IMR-90 (cell line): ENCODE measurements at regions not wholly inside any gene's neighbourhood (a gene's known extent, or its start where the extent isn't known, plus 50 kb on each side); places are given as distances from the start of the nearest gene placed in this dataset.
"Not testable (repeated sequence)": the region's sequence is repeated elsewhere in the genome, so short reads cannot be mapped to it uniquely, and the experiment has no call there.

Experiments
- ATAC-seq: fragments of 200-7000 bp; cut with Tn5 transposase; 2 replicates; pipeline ENCODE4 v1.9.1; 2020; ENCODE audit warnings: low read depth, mild to moderate bottlenecking, moderate library complexity
- BruUV-seq: library from RNA; stranded (reverse); fragments of 400-500 nt; replicated peaks from 2 replicates; lab custom pipeline; 2021; lab: Mats Ljungman, UMichigan
- CTCF ChIA-PET: fragments of 300-600 bp; formaldehyde crosslinking; extraction: SDS; loops from one replicate; lab custom pipeline; 2021; ENCODE audit warnings: antibody characterized with exemption; lab: Yijun Ruan, JAX
- POLR2A ChIA-PET: fragments of 300-600 bp; sonication (Branson Sonifier 250); formaldehyde crosslinking; loops from one replicate; lab custom pipeline; 2022; ENCODE audit warnings: antibody characterized with exemption; ENCODE audit not compliant: unreplicated experiment; lab: Charles Lee
- DNase-seq: peaks from one replicate; pipeline ENCODE4 v3.0.0; 2013
- H2AFZ ChIP-seq: replicated peaks from 2 replicates; pipeline ENCODE3; 2013; ENCODE audit warnings: low read length, mild to moderate bottlenecking; ENCODE audit not compliant: poor library complexity
- H2AK5ac ChIP-seq: 2 replicates; pipeline ENCODE4 v1.6.1; 2013; ENCODE audit warnings: low read depth, low read length, inconsistent platforms
- H2AK9ac ChIP-seq: replicated peaks from 2 replicates; pipeline ENCODE3; 2013; ENCODE audit warnings: mild to moderate bottlenecking, low read depth, low read length, moderate library complexity; ENCODE audit not compliant: poor library complexity
- H2BK120ac ChIP-seq: 2 replicates; pipeline ENCODE4 v1.6.1; 2013; ENCODE audit warnings: low read depth, low read length, inconsistent platforms
- H2BK15ac ChIP-seq: 3 replicates; pipeline ENCODE4 v1.6.1; 2013; ENCODE audit warnings: low read depth, low read length, inconsistent platforms
- H2BK20ac ChIP-seq: 2 replicates; pipeline ENCODE4 v1.6.1; 2013; ENCODE audit warnings: low read depth, mild to moderate bottlenecking, inconsistent platforms, low read length, moderate library complexity
- H2BK5ac ChIP-seq: 2 replicates; pipeline ENCODE4 v1.6.1; 2013; ENCODE audit warnings: mild to moderate bottlenecking, low read depth, low read length, inconsistent platforms; ENCODE audit not compliant: poor library complexity, severe bottlenecking
- H3K14ac ChIP-seq: replicated peaks from 2 replicates; pipeline ENCODE4 v1.6.1; 2013; ENCODE audit warnings: low read depth, low read length, inconsistent platforms
- H3K18ac ChIP-seq: 2 replicates; pipeline ENCODE4 v1.6.1; 2013; ENCODE audit warnings: low read depth, low read length, control low read depth
- H3K23ac ChIP-seq: 2 replicates; pipeline ENCODE4 v1.6.1; 2013; ENCODE audit warnings: low read depth, low read length, inconsistent platforms
- H3K27ac ChIP-seq: 2 replicates; pipeline ENCODE4 v1.5.1; 2013; ENCODE audit warnings: mild to moderate bottlenecking, control low read depth, low read length; ENCODE audit not compliant: insufficient read depth
- H3K27me3 ChIP-seq: 2 replicates; pipeline ENCODE4 v1.6.1; 2013; ENCODE audit warnings: low read length; ENCODE audit not compliant: control insufficient read depth, insufficient read depth
- H3K36me3 ChIP-seq: 2 replicates; pipeline ENCODE4 v1.6.1; 2013; ENCODE audit warnings: low read length, mixed read lengths; ENCODE audit not compliant: control insufficient read depth, insufficient read depth
- H3K4ac ChIP-seq: 2 replicates; pipeline ENCODE4 v1.6.1; 2013; ENCODE audit warnings: low read depth, low read length, inconsistent platforms
- H3K4me1 ChIP-seq: 2 replicates; pipeline ENCODE4 v1.6.1; 2013; ENCODE audit warnings: low read length, mixed read lengths; ENCODE audit not compliant: control insufficient read depth, insufficient read depth
- H3K4me2 ChIP-seq: 2 replicates; pipeline ENCODE4 v1.6.1; 2013; ENCODE audit warnings: low read depth, mild to moderate bottlenecking, control low read depth, low read length, moderate library complexity
- H3K4me3 ChIP-seq: 2 replicates; pipeline ENCODE4 v1.5.1; 2013; ENCODE audit warnings: low read depth, mild to moderate bottlenecking, control low read depth, low read length, moderate library complexity; ENCODE audit not compliant: insufficient read depth
- H3K56ac ChIP-seq: 2 replicates; pipeline ENCODE4 v1.6.1; 2013; ENCODE audit warnings: low read length, inconsistent platforms; ENCODE audit not compliant: insufficient read depth; ENCODE audit errors: extremely low read depth
- H3K79me1 ChIP-seq, 2 experiments: 2 replicates each; pipeline ENCODE4 v1.6.1; 2013; ENCODE audit warnings: low read length in 2 of 2, inconsistent platforms in 1 of 2, low read depth in 1 of 2
- H3K9ac ChIP-seq: 2 replicates; pipeline ENCODE4 v1.6.1; 2013; ENCODE audit warnings: low read depth, low read length, control low read depth
- H3K9me1 ChIP-seq: 2 replicates; pipeline ENCODE4 v1.6.1; 2013; ENCODE audit warnings: low read length, inconsistent platforms; ENCODE audit not compliant: insufficient read depth
- H3K9me3 ChIP-seq: 2 replicates; pipeline ENCODE4 v1.6.1; 2013; ENCODE audit warnings: low read length; ENCODE audit not compliant: control insufficient read depth, insufficient read depth
- H4K20me1 ChIP-seq: 2 replicates; pipeline ENCODE4 v1.6.1; 2013; ENCODE audit warnings: low read length, inconsistent platforms; ENCODE audit not compliant: insufficient read depth
- H4K5ac ChIP-seq: 2 replicates; pipeline ENCODE4 v1.6.1; 2013; ENCODE audit warnings: mild to moderate bottlenecking, low read depth, low read length, control low read depth
- H4K8ac ChIP-seq, 2 experiments: 2 replicates each; pipeline ENCODE4 v1.6.1; 2013; ENCODE audit warnings: low read depth in 2 of 2, low read length in 2 of 2, control low read depth in 1 of 2, inconsistent platforms in 1 of 2
- H4K91ac ChIP-seq: 2 replicates; pipeline ENCODE4 v1.6.1; 2013; ENCODE audit warnings: low read depth, low read length, inconsistent platforms; ENCODE audit not compliant: insufficient read depth
- CEBPB ChIP-seq: IDR thresholded peaks from 2 replicates; pipeline ENCODE4 v1.6.1; 2012; ENCODE audit warnings: low read depth, low read length, improper control_type of control experiment
- CHD1 ChIP-seq: IDR thresholded peaks from 2 replicates; pipeline ENCODE4 v1.6.1; 2012; ENCODE audit warnings: low read depth, low read length, improper control_type of control experiment
- FOS ChIP-seq: fragments of 150-350 bp; IDR thresholded peaks from 2 replicates; pipeline ENCODE4 v1.6.1; 2016; ENCODE audit warnings: low read depth, low read length
- MAZ ChIP-seq: IDR thresholded peaks from 2 replicates; pipeline ENCODE4 v1.6.1; 2012; ENCODE audit warnings: low read depth, mild to moderate bottlenecking, low read length, improper control_type of control experiment, moderate library complexity, borderline replicate concordance
- MXI1 ChIP-seq: IDR thresholded peaks from 2 replicates; pipeline ENCODE4 v1.6.1; 2012; ENCODE audit warnings: low read depth, mild to moderate bottlenecking, low read length, moderate library complexity, borderline replicate concordance
- NFE2L2 ChIP-seq: fragments of 150-350 bp; IDR thresholded peaks from 2 replicates; pipeline ENCODE4 v1.6.1; 2016; ENCODE audit warnings: low read depth, mild to moderate bottlenecking, low read length
- POLR2A ChIP-seq: IDR thresholded peaks from 2 replicates; pipeline ENCODE4 v1.6.1; 2012; ENCODE audit warnings: mild to moderate bottlenecking, low read depth, low read length
- RCOR1 ChIP-seq: IDR thresholded peaks from 2 replicates; pipeline ENCODE4 v1.6.1; 2012; ENCODE audit warnings: mild to moderate bottlenecking, low read length, improper control_type of control experiment; ENCODE audit not compliant: insufficient replicate concordance
- RFX5 ChIP-seq: IDR thresholded peaks from 2 replicates; pipeline ENCODE4 v1.8.0; 2012; ENCODE audit warnings: low read depth, mild to moderate bottlenecking, low read length, moderate library complexity
- WGBS, 2 experiments: methylation state at CpG; one replicate each; pipeline versions ENCODE4 v1.1.5 to v1.1.7; 2013; ENCODE audit warnings: missing lambda C conversion rate in 2 of 2; ENCODE audit not compliant: insufficient read length in 1 of 2; ENCODE audit errors: extremely low coverage in 2 of 2; 5-methylcytosine and 5-hydroxymethylcytosine counted together
- dilution Hi-C: fragments of 300-500 bp; cut with HindIII; formaldehyde crosslinking; loops from one replicate; pipeline ENCODE4 v1.14.3; 2018; ENCODE audit warnings: low sequenced_read_pairs; ENCODE audit not compliant: unreplicated experiment
- in situ Hi-C: fragments of 300-500 bp; cut with MboI; formaldehyde crosslinking; loops from 3 replicates; pipeline ENCODE4 v1.14.3; 2019; ENCODE audit warnings: low sequenced_read_pairs, inconsistent platforms, mixed read lengths
- intact Hi-C: fragments of 100-400 bp; cut with micrococcal nuclease; formaldehyde crosslinking; loops from 2 replicates; pipeline ENCODE4 v1.10.0; 2022

DNA sequence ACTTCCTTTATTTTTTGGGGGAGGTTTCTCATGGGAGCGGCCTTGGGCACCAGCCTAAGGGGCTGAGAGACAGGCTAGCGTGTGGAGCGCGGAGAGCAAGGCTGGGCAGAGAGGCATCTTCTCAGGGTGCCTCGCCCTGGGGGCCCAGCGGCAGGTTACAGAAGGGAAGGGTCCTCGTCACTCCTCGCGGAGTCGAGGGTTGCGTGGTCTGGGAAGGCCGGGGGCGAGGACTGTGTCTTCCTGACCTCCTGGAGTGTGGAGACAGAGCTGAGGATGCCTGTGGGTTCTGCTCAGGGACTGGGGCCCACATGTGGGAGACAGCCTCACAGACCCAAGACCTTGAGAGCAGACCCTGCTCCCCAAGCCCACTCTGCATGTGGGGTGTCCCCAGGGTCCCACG lies 79.6 kb upstream of the LRPAP1 start:
- no peaks in the 10 kb centered on the region for H3K79me1 ChIP-seq
- no peak overlapping the region for H2BK120ac ChIP-seq
- in situ Hi-C loops (no loop called here), intact Hi-C loops (no loop called here), dilution Hi-C loops (no loop called here)
- H4K91ac ChIP-seq = no peak overlapping the region
- ATAC-seq (no peak), DNase-seq (no peak)
- no peak overlapping the region for H4K5ac ChIP-seq
- H3K4me3 ChIP-seq = no peak overlapping the region
- no peak overlapping the region for H3K4me2 ChIP-seq
- no peak overlapping the region for H2BK5ac ChIP-seq
- no peak overlapping the region for H3K23ac ChIP-seq
- H2AK5ac ChIP-seq = no peak overlapping the region
- H3K56ac ChIP-seq = no peak overlapping the region
- no peak for TF ChIP-seq POLR2A
- no peak for TF ChIP-seq CEBPB
- no peak for TF ChIP-seq FOS
- TF ChIP-seq RCOR1 = no peak
- TF ChIP-seq NFE2L2 = no peak
- TF ChIP-seq MAZ = no peak
- TF ChIP-seq CHD1 = no peak
- no peak for TF ChIP-seq MXI1
- no peak for TF ChIP-seq RFX5
- no peaks in the 10 kb centered on the region for H3K4me1 ChIP-seq
- H3K9me3 ChIP-seq = 0 out of 2 replicates have a peak, but pooled peaks cover 2% of the 10 kb centered on the region
- H3K36me3 ChIP-seq = no peaks in the 10 kb centered on the region
- H3K9ac ChIP-seq = no peak overlapping the region
- H3K18ac ChIP-seq = no peak overlapping the region
- no peaks in the 10 kb centered on the region for H4K20me1 ChIP-seq
- H3K14ac ChIP-seq = no peak overlapping the region
- H3K9me1 ChIP-seq = no peaks in the 10 kb centered on the region; the same call in 1 of the 2 replicates
- H2BK15ac ChIP-seq = no peak overlapping the region
- no peak overlapping the region for H3K4ac ChIP-seq
- H2BK20ac ChIP-seq = no peak overlapping the region
- H4K8ac ChIP-seq = no peak overlapping the region
- POLR2A ChIA-PET = no interaction called here
- CTCF ChIA-PET = no interaction called here
- H2AK9ac ChIP-seq = no peak overlapping the region
- WGBS, 2 experiments = 86% methylated on average over 4 of the region's 14 CpGs; no CpG with 5 or more reads in 1 of the 2 experiments
- no peak overlapping the region for H3K27ac ChIP-seq
- BruUV-seq = no TSS peak
- no peaks in the 10 kb centered on the region; the same call in 1 of the 2 replicates for H3K27me3 ChIP-seq
- no peak overlapping the region for H2AFZ ChIP-seq

DNA sequence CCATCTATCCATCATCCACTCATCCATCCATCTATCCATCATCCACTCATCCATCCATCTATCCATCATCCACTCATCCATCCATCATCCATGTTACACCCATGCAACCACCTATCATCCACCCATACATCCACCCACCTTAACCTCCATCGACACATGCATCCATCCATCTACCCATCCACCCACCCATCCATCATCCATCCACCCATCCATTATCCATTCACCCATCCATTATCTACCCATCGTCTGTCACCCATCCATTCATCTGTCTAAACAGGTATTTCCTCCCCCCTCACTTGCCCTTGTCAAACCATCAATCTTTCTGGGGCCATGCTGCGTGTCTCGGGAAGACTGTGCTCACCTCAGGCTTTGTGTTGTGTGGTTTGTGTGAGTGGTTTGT lies 78.6 kb upstream of the LRPAP1 start:
- BruUV-seq, dilution Hi-C loops: not testable (repeated sequence)
- WGBS, 2 experiments = 71% methylated on average over 1 of the region's 4 CpGs; no CpG with 5 or more reads in 1 of the 2 experiments

More for the DNA sequence above, 78.6 kb upstream of the LRPAP1 start:
- H3K56ac ChIP-seq, H2BK15ac ChIP-seq, H3K4me3 ChIP-seq, H3K4me1 ChIP-seq, ATAC-seq, H3K9ac ChIP-seq, DNase-seq, H2BK20ac ChIP-seq, H4K91ac ChIP-seq, H3K27me3 ChIP-seq, H3K79me1 ChIP-seq, H2AK9ac ChIP-seq, H4K8ac ChIP-seq, H3K27ac ChIP-seq, H3K14ac ChIP-seq, H2BK5ac ChIP-seq, H3K9me1 ChIP-seq, H3K4me2 ChIP-seq, H4K5ac ChIP-seq, CTCF ChIA-PET, H4K20me1 ChIP-seq, H3K36me3 ChIP-seq, H2AFZ ChIP-seq, intact Hi-C loops, H3K9me3 ChIP-seq, H3K4ac ChIP-seq, H3K18ac ChIP-seq, H2AK5ac ChIP-seq, POLR2A ChIA-PET, H2BK120ac ChIP-seq, H3K23ac ChIP-seq, in situ Hi-C loops: not testable (repeated sequence)
